ENCODE measurements at regions not wholly inside any gene's neighbourhood (a gene's known extent, or its start where the extent isn't known, plus 50 kb on each side); places are given as distances from the start of the nearest gene placed in this dataset.

GRCh38 chr18:75805265-75805664 is 377.8 kb upstream of the SMIM21 start:
- DNase-seq (ENCODE audit: low read depth) = no peak

GRCh38 chr18:75802681-75803080 is 375.2 kb upstream of the SMIM21 start:
- DNase-seq (ENCODE audit: low read depth) = no peak

- no peak for DNase-seq (ENCODE audit: low read depth)
Observed at GRCh38 chr18:75801178-75801577, 373.7 kb upstream of the SMIM21 start.

GRCh38 chr18:75800331-75800648 is 372.8 kb upstream of the SMIM21 start:
- DNase-seq (ENCODE audit: low read depth) = no peak

GRCh38 chr18:75799449-75800330 is 372.2 kb upstream of the SMIM21 start:
- DNase-seq (ENCODE audit: low read depth) = no peak

- DNase-seq (ENCODE audit: low read depth) = no peak
Observed at GRCh38 chr18:75797046-75797445, 369.5 kb upstream of the SMIM21 start.

- DNase-seq (ENCODE audit: low read depth) = no peak
Observed at GRCh38 chr18:75790796-75791195, 363.3 kb upstream of the SMIM21 start.

- no peak for DNase-seq (ENCODE audit: low read depth)
Observed at GRCh38 chr18:75790111-75790510, 362.6 kb upstream of the SMIM21 start.

GRCh38 chr18:75785834-75786233 is 358.3 kb upstream of the SMIM21 start:
- DNase-seq (ENCODE audit: low read depth) = no peak

GRCh38 chr18:75785206-75785605 is 357.7 kb upstream of the SMIM21 start:
- DNase-seq (ENCODE audit: low read depth) = no peak

- no peak for DNase-seq (ENCODE audit: low read depth)
Observed at GRCh38 chr18:75784390-75784789, 356.9 kb upstream of the SMIM21 start.

- no peak for DNase-seq (ENCODE audit: low read depth)
Observed at GRCh38 chr18:75783566-75784281, 356.2 kb upstream of the SMIM21 start.

- DNase-seq (ENCODE audit: low read depth) = no peak
Observed at GRCh38 chr18:75782826-75783225, 355.3 kb upstream of the SMIM21 start.

GRCh38 chr18:75782204-75782603 is 354.7 kb upstream of the SMIM21 start:
- no peak for DNase-seq (ENCODE audit: low read depth)

GRCh38 chr18:75779910-75780309 is 352.4 kb upstream of the SMIM21 start:
- no peak for DNase-seq (ENCODE audit: low read depth)

GRCh38 chr18:75779450-75779849 is 351.9 kb upstream of the SMIM21 start:
- DNase-seq (ENCODE audit: low read depth) = no peak

- DNase-seq (ENCODE audit: low read depth) = no peak
Observed at GRCh38 chr18:75777630-75778029, 350.1 kb upstream of the SMIM21 start.

GRCh38 chr18:75775121-75775520 is 347.6 kb upstream of the SMIM21 start:
- no peak for DNase-seq (ENCODE audit: low read depth)

GRCh38 chr18:75773618-75774017 is 346.1 kb upstream of the SMIM21 start:
- DNase-seq (ENCODE audit: low read depth) = no peak

GRCh38 chr18:75762758-75763157 is 335.3 kb upstream of the SMIM21 start:
- no peak for DNase-seq (ENCODE audit: low read depth)

GRCh38 chr18:75760208-75760607 is 332.7 kb upstream of the SMIM21 start:
- DNase-seq (ENCODE audit: low read depth) = no peak

GRCh38 chr18:75757951-75758350 is 330.4 kb upstream of the SMIM21 start:
- DNase-seq (ENCODE audit: low read depth) = no peak

- no peak for DNase-seq (ENCODE audit: low read depth)
Observed at GRCh38 chr18:75754433-75754832, 326.9 kb upstream of the SMIM21 start.

- DNase-seq (ENCODE audit: low read depth) = no peak
Observed at GRCh38 chr18:75753753-75754152, 326.2 kb upstream of the SMIM21 start.

Measured in ELR (cell line).